ENCODE measurements at regions not wholly inside any gene's neighbourhood (a gene's known extent, or its start where the extent isn't known, plus 50 kb on each side); places are given as distances from the start of the nearest gene placed in this dataset.
A peak's percentile ranks its signal among the peaks of the same experiment; 100 is the strongest.

DNA sequence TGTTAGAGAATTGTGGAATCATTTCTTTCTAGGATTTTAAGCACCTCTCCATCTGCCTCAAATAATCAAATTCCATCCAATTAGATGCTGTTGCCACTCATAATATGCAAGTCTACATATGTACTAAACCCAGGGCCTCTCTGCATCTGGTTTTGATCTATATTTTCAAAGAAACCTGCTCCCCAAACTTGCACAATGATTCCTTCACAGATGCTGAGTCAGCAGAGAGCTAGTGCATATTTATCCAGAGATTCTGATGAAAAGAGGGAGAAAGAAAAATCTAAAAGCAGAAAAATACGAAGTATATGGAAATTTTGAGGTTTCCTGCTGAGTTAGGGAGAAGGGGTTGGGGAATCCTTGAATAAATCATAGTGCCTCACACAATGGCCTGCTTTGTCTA lies 235.1 kb upstream of the RBFOX1 start:
- no peak for DNase-seq (ENCODE audit: low spot score)

GRCh38 chr16:7093511-7093910 lies 239.1 kb upstream of the RBFOX1 start:
- DNase-seq (ENCODE audit: low spot score): no peak

GRCh38 chr16:7090628-7091115 lies 242.0 kb upstream of the RBFOX1 start:
- DNase-seq (ENCODE audit: low spot score): no peak

- DNase-seq (ENCODE audit: low spot score): no peak
Observed at GRCh38 chr16:7089751-7090150, 242.9 kb upstream of the RBFOX1 start.

DNA sequence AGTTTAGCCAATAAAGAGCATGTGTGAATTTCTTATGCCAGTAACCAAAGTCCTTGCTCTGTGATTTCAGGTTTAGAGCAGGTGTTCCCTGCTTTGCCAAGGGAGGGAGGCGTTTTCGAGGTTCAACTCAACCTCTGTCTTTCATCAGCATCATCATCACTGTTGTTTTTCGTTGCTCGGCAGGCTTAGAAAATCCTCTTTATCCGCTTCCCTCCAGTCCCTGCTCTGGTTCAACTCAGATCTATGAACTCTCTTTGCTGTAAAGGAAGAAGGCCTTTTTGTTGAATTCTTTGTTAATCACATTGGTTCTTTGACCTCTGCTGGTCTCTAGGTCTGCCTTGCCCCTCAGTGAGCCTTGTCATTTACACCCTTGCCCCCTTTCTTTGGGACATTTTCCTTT lies 243.9 kb upstream of the RBFOX1 start:
- no peak for DNase-seq (ENCODE audit: low spot score)

GRCh38 chr16:7086822-7087616 lies 245.6 kb upstream of the RBFOX1 start:
- no peak for DNase-seq (ENCODE audit: low spot score)

- no peak for DNase-seq (ENCODE audit: low spot score)
Observed at GRCh38 chr16:7085776-7086175, 246.9 kb upstream of the RBFOX1 start.

GRCh38 chr16:7083096-7083495 lies 249.5 kb upstream of the RBFOX1 start:
- no peak for DNase-seq (ENCODE audit: low spot score)

GRCh38 chr16:7077636-7078035 lies 255.0 kb upstream of the RBFOX1 start:
- DNase-seq (ENCODE audit: low spot score): no peak

DNA sequence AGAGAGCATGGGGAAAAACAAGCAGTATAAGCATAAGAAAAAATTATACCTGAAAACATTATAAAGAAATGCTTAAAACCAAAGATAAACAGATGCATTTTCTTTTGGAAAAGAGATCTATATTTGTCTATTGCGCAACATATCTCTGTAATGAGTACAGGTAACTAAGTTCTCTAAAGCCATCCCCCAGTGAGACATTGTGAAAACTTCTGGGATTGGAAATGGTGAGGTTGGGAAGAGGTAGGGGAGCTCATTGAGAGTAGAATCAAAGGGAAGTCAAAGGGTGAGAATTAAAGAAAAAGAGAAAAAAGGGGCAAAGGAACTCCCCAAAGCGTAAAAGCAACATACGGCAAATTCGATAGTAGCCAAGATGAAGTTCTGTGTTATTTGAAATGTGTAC lies 257.9 kb upstream of the RBFOX1 start:
- DNase-seq (ENCODE audit: low spot score): no peak

- DNase-seq (ENCODE audit: low spot score): no peak
Observed at GRCh38 chr16:7057458-7057857, 275.2 kb upstream of the RBFOX1 start.

GRCh38 chr16:7055443-7055842 lies 277.2 kb upstream of the RBFOX1 start:
- no peak for DNase-seq (ENCODE audit: low spot score)

- no peak for DNase-seq (ENCODE audit: low spot score)
Observed at GRCh38 chr16:7051591-7052349, 280.9 kb upstream of the RBFOX1 start.

DNA sequence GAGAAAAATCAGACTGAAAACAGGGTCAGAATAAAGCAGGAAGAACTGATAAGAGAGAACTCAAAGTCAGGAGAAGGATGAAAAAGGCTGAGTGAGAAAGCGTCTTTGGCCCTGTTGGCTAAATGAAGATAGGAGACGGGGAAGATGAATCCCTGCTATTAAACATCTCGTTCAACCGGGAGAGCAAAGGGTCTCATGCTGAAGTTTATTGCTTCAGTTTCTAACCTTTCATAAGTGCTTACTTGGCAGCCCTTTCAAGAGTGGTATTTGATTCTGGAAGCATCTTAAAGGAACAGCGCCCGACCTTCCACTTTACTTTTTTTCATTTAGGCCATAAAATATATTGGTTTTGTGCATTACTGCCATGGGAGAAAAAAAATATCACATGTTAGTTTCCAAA lies 288.3 kb upstream of the RBFOX1 start:
- no peak for DNase-seq (ENCODE audit: low spot score)

GRCh38 chr16:7038475-7038874 lies 294.2 kb upstream of the RBFOX1 start:
- no peak for DNase-seq (ENCODE audit: low spot score)

DNA sequence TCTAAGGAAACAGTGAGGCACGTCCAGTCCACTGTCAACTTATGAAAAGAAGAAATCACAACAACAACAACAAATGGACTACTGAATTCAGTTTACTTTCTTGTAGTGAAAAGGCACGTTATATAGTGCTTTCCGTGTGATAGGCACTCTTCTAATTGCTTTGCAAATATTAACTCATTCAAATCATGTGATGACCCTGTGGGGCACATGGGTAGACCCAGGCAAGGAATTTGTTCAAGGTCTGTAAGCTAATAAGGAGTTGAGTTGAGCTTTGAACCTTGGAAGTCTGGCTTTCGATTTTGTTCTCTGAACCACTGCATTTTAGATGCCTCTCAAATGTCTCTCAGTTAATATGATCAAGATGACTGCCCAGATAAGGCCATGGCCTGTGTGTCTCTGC lies 295.1 kb upstream of the RBFOX1 start:
- DNase-seq (ENCODE audit: low spot score): no peak

GRCh38 chr16:7031031-7031430 lies 301.6 kb upstream of the RBFOX1 start:
- no peak for DNase-seq (ENCODE audit: low spot score)

DNA sequence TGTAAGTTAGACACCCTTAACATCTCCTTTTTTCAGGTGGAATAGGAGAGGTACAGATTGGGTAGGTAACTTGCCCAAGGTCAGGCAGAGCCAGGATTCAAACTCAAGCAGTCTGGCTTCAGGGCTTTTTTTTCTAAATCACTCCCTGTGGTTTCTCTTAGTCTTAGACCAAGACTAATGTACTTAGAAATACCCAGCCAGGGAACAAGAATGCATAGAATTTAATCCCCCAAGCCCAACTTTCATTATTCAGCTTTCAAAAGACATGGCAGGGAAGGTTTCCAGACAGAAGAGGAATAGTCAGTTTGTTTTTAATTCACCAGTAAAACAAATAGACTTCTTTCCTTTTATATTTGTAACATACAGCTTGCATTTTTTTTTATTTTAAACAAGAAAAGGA lies 305.2 kb upstream of the RBFOX1 start:
- DNase-seq (ENCODE audit: low spot score): no peak

DNA sequence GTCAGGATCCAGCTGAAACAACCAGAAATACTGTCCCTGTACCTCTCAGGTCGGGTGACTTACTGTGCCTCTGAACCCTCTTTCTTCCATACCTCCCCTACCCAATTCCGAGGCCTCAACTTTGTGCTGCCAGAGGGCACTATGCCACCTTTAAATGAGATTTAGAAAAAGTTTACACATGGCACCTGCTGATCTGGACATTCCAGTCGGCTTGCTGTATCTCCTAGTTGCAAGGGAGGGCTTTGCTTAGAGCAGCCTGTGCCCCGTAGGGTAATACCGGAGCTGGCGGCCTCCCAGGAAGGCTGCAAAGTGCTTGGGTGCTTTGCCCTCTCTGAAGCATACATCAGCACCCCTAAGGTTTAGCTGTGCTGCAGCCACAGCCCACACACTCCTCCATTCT lies 306.0 kb upstream of the RBFOX1 start:
- DNase-seq (ENCODE audit: low spot score): no peak

GRCh38 chr16:7025616-7026190 lies 306.9 kb upstream of the RBFOX1 start:
- DNase-seq (ENCODE audit: low spot score): peak; percentile 23

DNA sequence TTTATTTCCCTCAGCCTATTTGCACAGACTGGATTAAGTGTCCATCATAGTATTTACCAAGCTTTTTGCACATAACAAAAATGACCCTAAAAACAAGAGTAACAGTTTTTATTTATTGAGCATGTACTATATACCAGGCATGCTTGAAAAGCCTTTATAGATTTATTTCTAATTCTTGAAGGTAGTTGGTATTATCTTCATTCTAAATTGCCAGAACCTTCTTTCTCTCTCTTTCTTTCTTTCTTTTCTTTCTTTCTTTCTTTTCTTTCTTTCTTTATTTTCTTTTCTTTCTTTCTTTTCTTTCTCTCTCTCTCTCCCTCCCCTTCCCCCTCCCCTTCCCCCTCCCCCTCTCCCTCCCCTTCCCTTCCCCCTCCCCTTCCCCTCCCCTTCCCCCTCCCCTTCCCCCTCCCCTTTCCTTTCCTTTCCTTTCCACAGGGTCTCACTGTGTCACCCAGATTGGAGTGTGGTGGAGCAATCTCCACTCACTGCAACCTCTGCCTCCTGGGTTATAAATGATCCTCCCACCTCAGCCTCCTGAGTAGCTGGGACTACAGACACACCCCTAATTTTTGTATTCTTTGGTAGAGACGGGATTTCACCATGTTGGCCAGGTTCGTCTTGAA lies 310.9 kb upstream of the RBFOX1 start:
- DNase-seq (ENCODE audit: low spot score): no peak

DNA sequence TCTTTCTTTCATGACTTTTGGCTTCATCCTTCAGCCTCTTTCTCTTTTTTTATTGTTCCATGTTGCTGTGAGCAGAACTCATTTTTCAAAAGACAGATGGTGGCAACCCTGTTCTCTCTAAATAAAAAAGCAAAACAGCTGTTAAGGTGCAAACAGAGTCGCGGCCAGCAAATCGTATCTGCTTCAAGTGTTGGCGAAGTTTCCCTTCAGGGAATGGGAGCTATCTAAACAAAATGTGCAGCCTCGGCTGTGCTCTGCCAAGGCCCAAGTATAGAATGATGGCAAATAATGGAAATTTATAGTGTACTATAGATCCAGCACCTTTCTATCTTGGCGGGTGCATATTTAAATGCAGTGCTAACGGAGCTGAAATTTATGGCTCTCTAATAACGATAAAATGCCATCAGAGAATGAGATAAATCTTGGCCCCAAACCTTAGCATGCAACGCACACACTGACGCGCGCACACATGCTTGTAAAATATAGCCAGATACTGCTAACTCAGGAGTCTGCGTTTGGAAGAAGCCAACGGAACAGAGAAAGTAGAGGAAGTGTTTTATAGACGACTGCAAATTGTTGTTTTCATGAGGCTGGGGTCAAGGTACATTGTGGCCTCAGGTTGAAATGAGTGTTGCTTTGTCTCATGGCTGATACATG lies 315.5 kb upstream of the RBFOX1 start:
- DNase-seq (ENCODE audit: low spot score): no peak
